Body of pancreas (tissue), 4 donors: ENCODE measurements at regions not wholly inside any gene's neighbourhood (a gene's known extent, or its start where the extent isn't known, plus 50 kb on each side); places are given as distances from the start of the nearest gene placed in this dataset.
"Not testable (repeated sequence)": the region's sequence is repeated elsewhere in the genome, so short reads cannot be mapped to it uniquely, and the experiment has no call there.

Source experiments
- POLR2A ChIP-seq, 3 donors: fragments of 450-650 bp; IDR thresholded peaks; one replicate each; pipeline ENCODE4 v1.6.1; 2016; ENCODE audit warnings: antibody characterized with exemption in 3 of 3, mild to moderate bottlenecking in 2 of 3
- TF ChIP-seq, protein P1 (sequence below), 7 experiments: fragments of 450-650 bp in 4 of 7; fragments of 200-600 bp in 3 of 7; sonication (generic) in 3 of 7; IDR thresholded peaks; one replicate each; pipeline ENCODE4 v1.5.1; 2016 to 2019; ENCODE audit warnings: antibody characterized with exemption in 7 of 7

DNA sequence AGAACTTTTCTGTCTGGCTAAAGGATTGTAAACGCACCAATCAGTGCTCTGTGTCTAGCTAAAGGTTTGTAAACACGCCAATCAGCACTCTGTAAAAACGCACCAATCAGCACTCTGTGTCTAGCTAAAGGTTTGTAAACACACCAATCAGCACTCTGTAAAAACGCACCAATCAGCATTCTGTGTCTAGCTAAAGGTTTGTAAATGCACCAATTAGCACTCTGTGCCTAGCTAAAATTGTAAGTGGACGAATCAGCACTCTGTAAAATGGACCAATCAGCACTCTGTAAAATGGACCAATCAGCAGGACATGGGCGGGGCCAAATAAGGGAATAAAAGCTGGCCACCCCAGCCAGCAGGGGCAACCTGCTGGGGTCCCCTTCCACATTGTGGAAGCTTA is 134.1 kb downstream of the PSAT1 start:
- TF ChIP-seq, protein P1, sequence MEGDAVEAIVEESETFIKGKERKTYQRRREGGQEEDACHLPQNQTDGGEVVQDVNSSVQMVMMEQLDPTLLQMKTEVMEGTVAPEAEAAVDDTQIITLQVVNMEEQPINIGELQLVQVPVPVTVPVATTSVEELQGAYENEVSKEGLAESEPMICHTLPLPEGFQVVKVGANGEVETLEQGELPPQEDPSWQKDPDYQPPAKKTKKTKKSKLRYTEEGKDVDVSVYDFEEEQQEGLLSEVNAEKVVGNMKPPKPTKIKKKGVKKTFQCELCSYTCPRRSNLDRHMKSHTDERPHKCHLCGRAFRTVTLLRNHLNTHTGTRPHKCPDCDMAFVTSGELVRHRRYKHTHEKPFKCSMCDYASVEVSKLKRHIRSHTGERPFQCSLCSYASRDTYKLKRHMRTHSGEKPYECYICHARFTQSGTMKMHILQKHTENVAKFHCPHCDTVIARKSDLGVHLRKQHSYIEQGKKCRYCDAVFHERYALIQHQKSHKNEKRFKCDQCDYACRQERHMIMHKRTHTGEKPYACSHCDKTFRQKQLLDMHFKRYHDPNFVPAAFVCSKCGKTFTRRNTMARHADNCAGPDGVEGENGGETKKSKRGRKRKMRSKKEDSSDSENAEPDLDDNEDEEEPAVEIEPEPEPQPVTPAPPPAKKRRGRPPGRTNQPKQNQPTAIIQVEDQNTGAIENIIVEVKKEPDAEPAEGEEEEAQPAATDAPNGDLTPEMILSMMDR (IDR thresholded peaks at IDR 0.05) = not testable (repeated sequence)
- not testable (repeated sequence) for TF ChIP-seq POLR2A (IDR thresholded peaks at IDR 0.05)
